IMR-90 (cell line): ENCODE measurements at regions not wholly inside any gene's neighbourhood (a gene's known extent, or its start where the extent isn't known, plus 50 kb on each side); places are given as distances from the start of the nearest gene placed in this dataset.

ENCODE experiments used
- ATAC-seq: fragments of 200-7000 bp; cut with Tn5 transposase; 2 replicates; pipeline ENCODE4 v1.9.1; 2020; ENCODE audit warnings: low read depth, mild to moderate bottlenecking, moderate library complexity
- BruUV-seq: library from RNA; stranded (reverse); fragments of 400-500 nt; replicated peaks from 2 replicates; lab custom pipeline; 2021; lab: Mats Ljungman, UMichigan
- CTCF ChIA-PET: fragments of 300-600 bp; formaldehyde crosslinking; extraction: SDS; loops from one replicate; lab custom pipeline; 2021; ENCODE audit warnings: antibody characterized with exemption; lab: Yijun Ruan, JAX
- POLR2A ChIA-PET: fragments of 300-600 bp; sonication (Branson Sonifier 250); formaldehyde crosslinking; loops from one replicate; lab custom pipeline; 2022; ENCODE audit warnings: antibody characterized with exemption; ENCODE audit not compliant: unreplicated experiment; lab: Charles Lee
- DNase-seq: peaks from one replicate; pipeline ENCODE4 v3.0.0; 2013
- H2AFZ ChIP-seq: replicated peaks from 2 replicates; pipeline ENCODE3; 2013; ENCODE audit warnings: low read length, mild to moderate bottlenecking; ENCODE audit not compliant: poor library complexity
- H2AK5ac ChIP-seq: 2 replicates; pipeline ENCODE4 v1.6.1; 2013; ENCODE audit warnings: low read depth, low read length, inconsistent platforms
- H2AK9ac ChIP-seq: replicated peaks from 2 replicates; pipeline ENCODE3; 2013; ENCODE audit warnings: mild to moderate bottlenecking, low read depth, low read length, moderate library complexity; ENCODE audit not compliant: poor library complexity
- H2BK120ac ChIP-seq: 2 replicates; pipeline ENCODE4 v1.6.1; 2013; ENCODE audit warnings: low read depth, low read length, inconsistent platforms
- H2BK15ac ChIP-seq: 3 replicates; pipeline ENCODE4 v1.6.1; 2013; ENCODE audit warnings: low read depth, low read length, inconsistent platforms
- H2BK20ac ChIP-seq: 2 replicates; pipeline ENCODE4 v1.6.1; 2013; ENCODE audit warnings: low read depth, mild to moderate bottlenecking, inconsistent platforms, low read length, moderate library complexity
- H2BK5ac ChIP-seq: 2 replicates; pipeline ENCODE4 v1.6.1; 2013; ENCODE audit warnings: mild to moderate bottlenecking, low read depth, low read length, inconsistent platforms; ENCODE audit not compliant: poor library complexity, severe bottlenecking
- H3K14ac ChIP-seq: replicated peaks from 2 replicates; pipeline ENCODE4 v1.6.1; 2013; ENCODE audit warnings: low read depth, low read length, inconsistent platforms
- H3K18ac ChIP-seq: 2 replicates; pipeline ENCODE4 v1.6.1; 2013; ENCODE audit warnings: low read depth, low read length, control low read depth
- H3K23ac ChIP-seq: 2 replicates; pipeline ENCODE4 v1.6.1; 2013; ENCODE audit warnings: low read depth, low read length, inconsistent platforms
- H3K27ac ChIP-seq: 2 replicates; pipeline ENCODE4 v1.5.1; 2013; ENCODE audit warnings: mild to moderate bottlenecking, control low read depth, low read length; ENCODE audit not compliant: insufficient read depth
- H3K27me3 ChIP-seq: 2 replicates; pipeline ENCODE4 v1.6.1; 2013; ENCODE audit warnings: low read length; ENCODE audit not compliant: control insufficient read depth, insufficient read depth
- H3K36me3 ChIP-seq: 2 replicates; pipeline ENCODE4 v1.6.1; 2013; ENCODE audit warnings: low read length, mixed read lengths; ENCODE audit not compliant: control insufficient read depth, insufficient read depth
- H3K4ac ChIP-seq: 2 replicates; pipeline ENCODE4 v1.6.1; 2013; ENCODE audit warnings: low read depth, low read length, inconsistent platforms
- H3K4me1 ChIP-seq: 2 replicates; pipeline ENCODE4 v1.6.1; 2013; ENCODE audit warnings: low read length, mixed read lengths; ENCODE audit not compliant: control insufficient read depth, insufficient read depth
- H3K4me2 ChIP-seq: 2 replicates; pipeline ENCODE4 v1.6.1; 2013; ENCODE audit warnings: low read depth, mild to moderate bottlenecking, control low read depth, low read length, moderate library complexity
- H3K4me3 ChIP-seq: 2 replicates; pipeline ENCODE4 v1.5.1; 2013; ENCODE audit warnings: low read depth, mild to moderate bottlenecking, control low read depth, low read length, moderate library complexity; ENCODE audit not compliant: insufficient read depth
- H3K56ac ChIP-seq: 2 replicates; pipeline ENCODE4 v1.6.1; 2013; ENCODE audit warnings: low read length, inconsistent platforms; ENCODE audit not compliant: insufficient read depth; ENCODE audit errors: extremely low read depth
- H3K79me1 ChIP-seq, 2 experiments: 2 replicates each; pipeline ENCODE4 v1.6.1; 2013; ENCODE audit warnings: low read length in 2 of 2, inconsistent platforms in 1 of 2, low read depth in 1 of 2
- H3K9ac ChIP-seq: 2 replicates; pipeline ENCODE4 v1.6.1; 2013; ENCODE audit warnings: low read depth, low read length, control low read depth
- H3K9me1 ChIP-seq: 2 replicates; pipeline ENCODE4 v1.6.1; 2013; ENCODE audit warnings: low read length, inconsistent platforms; ENCODE audit not compliant: insufficient read depth
- H3K9me3 ChIP-seq: 2 replicates; pipeline ENCODE4 v1.6.1; 2013; ENCODE audit warnings: low read length; ENCODE audit not compliant: control insufficient read depth, insufficient read depth
- H4K20me1 ChIP-seq: 2 replicates; pipeline ENCODE4 v1.6.1; 2013; ENCODE audit warnings: low read length, inconsistent platforms; ENCODE audit not compliant: insufficient read depth
- H4K5ac ChIP-seq: 2 replicates; pipeline ENCODE4 v1.6.1; 2013; ENCODE audit warnings: mild to moderate bottlenecking, low read depth, low read length, control low read depth
- H4K8ac ChIP-seq, 2 experiments: 2 replicates each; pipeline ENCODE4 v1.6.1; 2013; ENCODE audit warnings: low read depth in 2 of 2, low read length in 2 of 2, control low read depth in 1 of 2, inconsistent platforms in 1 of 2
- H4K91ac ChIP-seq: 2 replicates; pipeline ENCODE4 v1.6.1; 2013; ENCODE audit warnings: low read depth, low read length, inconsistent platforms; ENCODE audit not compliant: insufficient read depth
- CEBPB ChIP-seq: IDR thresholded peaks from 2 replicates; pipeline ENCODE4 v1.6.1; 2012; ENCODE audit warnings: low read depth, low read length, improper control_type of control experiment
- CHD1 ChIP-seq: IDR thresholded peaks from 2 replicates; pipeline ENCODE4 v1.6.1; 2012; ENCODE audit warnings: low read depth, low read length, improper control_type of control experiment
- NFE2L2 ChIP-seq: fragments of 150-350 bp; IDR thresholded peaks from 2 replicates; pipeline ENCODE4 v1.6.1; 2016; ENCODE audit warnings: low read depth, mild to moderate bottlenecking, low read length
- RCOR1 ChIP-seq: IDR thresholded peaks from 2 replicates; pipeline ENCODE4 v1.6.1; 2012; ENCODE audit warnings: mild to moderate bottlenecking, low read length, improper control_type of control experiment; ENCODE audit not compliant: insufficient replicate concordance
- WGBS, 2 experiments: methylation state at CpG; one replicate each; pipeline versions ENCODE4 v1.1.5 to v1.1.7; 2013; ENCODE audit warnings: missing lambda C conversion rate in 2 of 2; ENCODE audit not compliant: insufficient read length in 1 of 2; ENCODE audit errors: extremely low coverage in 2 of 2; 5-methylcytosine and 5-hydroxymethylcytosine counted together
- dilution Hi-C: fragments of 300-500 bp; cut with HindIII; formaldehyde crosslinking; loops from one replicate; pipeline ENCODE4 v1.14.3; 2018; ENCODE audit warnings: low sequenced_read_pairs; ENCODE audit not compliant: unreplicated experiment
- in situ Hi-C: fragments of 300-500 bp; cut with MboI; formaldehyde crosslinking; loops from 3 replicates; pipeline ENCODE4 v1.14.3; 2019; ENCODE audit warnings: low sequenced_read_pairs, inconsistent platforms, mixed read lengths
- intact Hi-C: fragments of 100-400 bp; cut with micrococcal nuclease; formaldehyde crosslinking; loops from 2 replicates; pipeline ENCODE4 v1.10.0; 2022
- TF ChIP-seq, protein P1 (sequence below): fragments of 150-350 bp; IDR thresholded peaks from 2 replicates; pipeline ENCODE4 v1.6.1; 2016; ENCODE audit warnings: low read depth, mild to moderate bottlenecking, low read length, moderate library complexity, borderline replicate concordance

DNA sequence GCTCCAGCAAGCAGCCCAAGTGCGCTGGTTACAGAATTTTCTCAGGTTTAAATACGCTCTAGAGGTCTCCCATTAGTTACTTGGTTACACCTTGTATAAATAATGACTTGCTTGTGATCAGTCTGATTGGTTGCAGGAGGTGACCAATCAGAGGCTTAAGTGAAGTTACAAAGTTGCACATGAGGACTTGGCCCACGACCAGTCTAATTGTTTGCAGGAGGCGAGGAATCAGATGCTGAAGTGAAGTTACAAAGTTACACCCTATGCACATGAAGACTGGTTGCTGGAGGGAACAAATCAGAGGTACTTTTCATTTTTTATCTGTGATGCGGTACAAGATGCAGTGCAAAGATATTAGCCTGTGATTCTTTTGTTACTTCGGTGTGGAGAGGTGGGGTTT, 80.7 kb downstream of the UBE2NL start:
- ChIA-PET POLR2A (no interaction called here), CTCF (no interaction called here)
- no peak overlapping the region for H2BK20ac ChIP-seq
- intact Hi-C loops, result no loop called here
- H3K23ac ChIP-seq, result no peak overlapping the region
- H3K27me3 ChIP-seq, result no peaks in the 10 kb centered on the region
- H4K91ac ChIP-seq, result no peak overlapping the region
- dilution Hi-C loops, result no loop called here
- H3K36me3 ChIP-seq, result no peaks in the 10 kb centered on the region
- H2AK5ac ChIP-seq, result no peak overlapping the region
- no peak overlapping the region for H3K56ac ChIP-seq
- in situ Hi-C loops, result no loop called here
- no peak overlapping the region for H4K8ac ChIP-seq
- no peak overlapping the region for H3K27ac ChIP-seq
- TF ChIP-seq, protein P1, sequence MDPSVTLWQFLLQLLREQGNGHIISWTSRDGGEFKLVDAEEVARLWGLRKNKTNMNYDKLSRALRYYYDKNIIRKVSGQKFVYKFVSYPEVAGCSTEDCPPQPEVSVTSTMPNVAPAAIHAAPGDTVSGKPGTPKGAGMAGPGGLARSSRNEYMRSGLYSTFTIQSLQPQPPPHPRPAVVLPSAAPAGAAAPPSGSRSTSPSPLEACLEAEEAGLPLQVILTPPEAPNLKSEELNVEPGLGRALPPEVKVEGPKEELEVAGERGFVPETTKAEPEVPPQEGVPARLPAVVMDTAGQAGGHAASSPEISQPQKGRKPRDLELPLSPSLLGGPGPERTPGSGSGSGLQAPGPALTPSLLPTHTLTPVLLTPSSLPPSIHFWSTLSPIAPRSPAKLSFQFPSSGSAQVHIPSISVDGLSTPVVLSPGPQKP, result no peak
- no peak for TF ChIP-seq CEBPB
- no peak for TF ChIP-seq RCOR1
- no peak for TF ChIP-seq NFE2L2
- TF ChIP-seq CHD1, result no peak
- no CpG with 5 or more reads among the region's 6 CpGs for WGBS, 2 experiments
- no peak for DNase-seq
- ATAC-seq, result no peak
- H3K4me3 ChIP-seq, result no peak overlapping the region
- no peak overlapping the region for H4K5ac ChIP-seq
- H3K79me1 ChIP-seq, result no peaks in the 10 kb centered on the region
- H2AFZ ChIP-seq, result no peak overlapping the region
- no peak overlapping the region for H3K9ac ChIP-seq
- H2BK120ac ChIP-seq, result no peak overlapping the region
- no peak overlapping the region for H3K4me2 ChIP-seq
- H2BK5ac ChIP-seq, result no peak overlapping the region
- no peak overlapping the region for H3K4ac ChIP-seq
- no peaks in the 10 kb centered on the region for H3K9me1 ChIP-seq
- no TSS peak for BruUV-seq
- H2AK9ac ChIP-seq, result no peak overlapping the region
- H4K20me1 ChIP-seq, result no peaks in the 10 kb centered on the region
- no peak overlapping the region for H3K18ac ChIP-seq
- no peak overlapping the region for H2BK15ac ChIP-seq
- 0 out of 2 replicates have a peak, but pooled peaks cover 2% of the 10 kb centered on the region for H3K9me3 ChIP-seq
- no peak overlapping the region for H3K14ac ChIP-seq
- H3K4me1 ChIP-seq, result no peaks in the 10 kb centered on the region
